ENCODE measurements at regions not wholly inside any gene's neighbourhood (a gene's known extent, or its start where the extent isn't known, plus 50 kb on each side); places are given as distances from the start of the nearest gene placed in this dataset.

GRCh38 chr16:59601452-59601851, 867.3 kb upstream of the GOT2 start:
- H3K4me3 ChIP-seq (replicated peaks; ENCODE audit: low read depth, low read length) = no peak overlapping the region
- H3K27me3 ChIP-seq (replicated peaks; ENCODE audit: control insufficient read depth, insufficient read depth, low read length) = no peaks in the 10 kb centered on the region
- no peaks in the 10 kb centered on the region for H3K36me3 ChIP-seq (ENCODE audit: control insufficient read depth, insufficient read depth, low read length)
- no peak for TF ChIP-seq CTCF (IDR thresholded peaks at IDR 0.05; ENCODE audit: insufficient read depth, low read length, poor library complexity, severe bottlenecking)
- DNase-seq (ENCODE audit: extremely low read depth, insufficient read length) = no peak

- no peak for DNase-seq (ENCODE audit: extremely low read depth, insufficient read length)
- H3K36me3 ChIP-seq (ENCODE audit: control insufficient read depth, insufficient read depth, low read length) = no peaks in the 10 kb centered on the region
- no peak for TF ChIP-seq CTCF (IDR thresholded peaks at IDR 0.05; ENCODE audit: insufficient read depth, low read length, poor library complexity, severe bottlenecking)
- no peak overlapping the region for H3K4me3 ChIP-seq (replicated peaks; ENCODE audit: low read depth, low read length)
- H3K27me3 ChIP-seq (replicated peaks; ENCODE audit: control insufficient read depth, insufficient read depth, low read length) = no peaks in the 10 kb centered on the region
Measured at GRCh38 chr16:59597269-59597668, 863.2 kb upstream of the GOT2 start.

- DNase-seq (ENCODE audit: extremely low read depth, insufficient read length) = no peak
- no peaks in the 10 kb centered on the region for H3K27me3 ChIP-seq (replicated peaks; ENCODE audit: control insufficient read depth, insufficient read depth, low read length)
- TF ChIP-seq CTCF (IDR thresholded peaks at IDR 0.05; ENCODE audit: insufficient read depth, low read length, poor library complexity, severe bottlenecking) = no peak
- no peaks in the 10 kb centered on the region for H3K36me3 ChIP-seq (ENCODE audit: control insufficient read depth, insufficient read depth, low read length)
- H3K4me3 ChIP-seq (replicated peaks; ENCODE audit: low read depth, low read length) = no peak overlapping the region
Measured at GRCh38 chr16:59596693-59597092, 862.6 kb upstream of the GOT2 start.

GRCh38 chr16:59593194-59593661, 859.1 kb upstream of the GOT2 start:
- DNase-seq (ENCODE audit: extremely low read depth, insufficient read length) = no peak
- no peaks in the 10 kb centered on the region for H3K36me3 ChIP-seq (ENCODE audit: control insufficient read depth, insufficient read depth, low read length)
- no peaks in the 10 kb centered on the region for H3K27me3 ChIP-seq (replicated peaks; ENCODE audit: control insufficient read depth, insufficient read depth, low read length)
- H3K4me3 ChIP-seq (replicated peaks; ENCODE audit: low read depth, low read length) = no peak overlapping the region
- no peak for TF ChIP-seq CTCF (IDR thresholded peaks at IDR 0.05; ENCODE audit: insufficient read depth, low read length, poor library complexity, severe bottlenecking)

GRCh38 chr16:59591480-59591879, 857.4 kb upstream of the GOT2 start:
- no peaks in the 10 kb centered on the region for H3K36me3 ChIP-seq (ENCODE audit: control insufficient read depth, insufficient read depth, low read length)
- H3K27me3 ChIP-seq (replicated peaks; ENCODE audit: control insufficient read depth, insufficient read depth, low read length) = no peaks in the 10 kb centered on the region
- no peak overlapping the region for H3K4me3 ChIP-seq (replicated peaks; ENCODE audit: low read depth, low read length)
- DNase-seq (ENCODE audit: extremely low read depth, insufficient read length) = no peak
- no peak for TF ChIP-seq CTCF (IDR thresholded peaks at IDR 0.05; ENCODE audit: insufficient read depth, low read length, poor library complexity, severe bottlenecking)

GRCh38 chr16:59590845-59591244, 856.7 kb upstream of the GOT2 start:
- DNase-seq (ENCODE audit: extremely low read depth, insufficient read length) = no peak
- no peaks in the 10 kb centered on the region for H3K36me3 ChIP-seq (ENCODE audit: control insufficient read depth, insufficient read depth, low read length)
- no peaks in the 10 kb centered on the region for H3K27me3 ChIP-seq (replicated peaks; ENCODE audit: control insufficient read depth, insufficient read depth, low read length)
- H3K4me3 ChIP-seq (replicated peaks; ENCODE audit: low read depth, low read length) = no peak overlapping the region
- no peak for TF ChIP-seq CTCF (IDR thresholded peaks at IDR 0.05; ENCODE audit: insufficient read depth, low read length, poor library complexity, severe bottlenecking)

Data from GM06990 (cell line).